ENCODE measurements at regions not wholly inside any gene's neighbourhood (a gene's known extent, or its start where the extent isn't known, plus 50 kb on each side); places are given as distances from the start of the nearest gene placed in this dataset.
"Not testable (repeated sequence)": the region's sequence is repeated elsewhere in the genome, so short reads cannot be mapped to it uniquely, and the experiment has no call there.

DNA sequence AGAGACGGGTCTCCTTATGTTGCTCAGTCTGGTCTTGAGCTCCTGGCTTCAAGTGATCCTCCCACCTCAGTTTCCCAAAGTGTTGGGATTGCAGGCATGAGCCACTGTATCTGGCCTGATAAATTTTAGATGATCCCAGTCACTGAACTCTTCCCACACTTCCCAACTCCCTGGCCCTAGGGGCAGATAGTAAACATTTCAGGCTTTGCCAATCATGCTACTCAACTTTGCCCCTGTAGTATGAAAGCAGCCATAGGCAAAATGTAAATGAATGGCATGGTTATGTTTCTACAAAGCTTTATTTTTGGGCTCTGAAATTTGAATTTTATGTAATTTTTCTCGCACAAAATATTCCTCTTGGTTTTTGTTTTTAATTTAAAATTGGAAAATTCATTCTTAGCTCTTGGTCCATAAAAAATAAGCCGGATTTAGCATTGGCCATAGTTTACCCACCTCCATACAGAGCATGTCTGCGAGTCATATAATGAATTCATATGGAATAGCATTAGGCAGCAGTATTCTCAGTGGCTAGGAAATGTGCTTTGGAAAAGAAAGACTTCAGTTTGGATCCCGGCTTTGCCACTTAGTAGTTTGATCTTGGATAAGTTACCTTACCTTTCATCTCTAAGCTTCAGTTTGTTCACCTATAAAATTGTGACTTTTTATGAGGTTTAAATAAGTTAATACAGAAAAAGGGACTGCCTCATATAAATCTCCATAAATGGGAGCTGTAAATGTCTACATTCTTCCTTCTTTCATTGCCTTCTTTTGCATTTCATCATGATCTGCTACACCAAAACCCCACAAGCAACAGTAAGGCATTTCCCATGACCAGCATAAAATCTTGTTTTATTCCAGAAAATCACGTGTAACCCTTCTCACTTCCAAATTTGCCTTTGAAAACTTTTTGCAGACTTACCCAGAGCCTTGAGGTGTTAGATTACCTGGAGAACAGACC lies 360.3 kb upstream of the TPM1 start:
- Histone ChIP-seq H4K20me1 (ENCODE audit: insufficient read depth, low read length) (no peaks in the 10 kb centered on the region), H3K9me3 (replicated peaks; ENCODE audit: insufficient read depth, low read length) (no peaks in the 10 kb centered on the region), H2AFZ (ENCODE audit: low read length) (no peak overlapping the region), H3K4me1 (ENCODE audit: low read length) (no peaks in the 10 kb centered on the region), H3K27ac (ENCODE audit: low read length) (no peak overlapping the region), H3K36me3 (replicated peaks; ENCODE audit: insufficient read depth, low read length) (no peaks in the 10 kb centered on the region), H3K4me2 (ENCODE audit: low read depth, low read length) (no peak overlapping the region), H3K4me3 (ENCODE audit: low read length) (no peak overlapping the region), H3K27me3 (replicated peaks; ENCODE audit: insufficient read depth, low read length) (no peaks in the 10 kb centered on the region), H3K79me2 (ENCODE audit: low read length) (no peaks in the 10 kb centered on the region), H3F3A (ENCODE audit: insufficient read depth, low read length) (no peaks in the 10 kb centered on the region), H3K9me2 (replicated peaks; ENCODE audit: insufficient read depth, low read length) (no peaks in the 10 kb centered on the region), H3K9ac (ENCODE audit: low read length) (no peak overlapping the region)
- TF ChIP-seq, protein P1, sequence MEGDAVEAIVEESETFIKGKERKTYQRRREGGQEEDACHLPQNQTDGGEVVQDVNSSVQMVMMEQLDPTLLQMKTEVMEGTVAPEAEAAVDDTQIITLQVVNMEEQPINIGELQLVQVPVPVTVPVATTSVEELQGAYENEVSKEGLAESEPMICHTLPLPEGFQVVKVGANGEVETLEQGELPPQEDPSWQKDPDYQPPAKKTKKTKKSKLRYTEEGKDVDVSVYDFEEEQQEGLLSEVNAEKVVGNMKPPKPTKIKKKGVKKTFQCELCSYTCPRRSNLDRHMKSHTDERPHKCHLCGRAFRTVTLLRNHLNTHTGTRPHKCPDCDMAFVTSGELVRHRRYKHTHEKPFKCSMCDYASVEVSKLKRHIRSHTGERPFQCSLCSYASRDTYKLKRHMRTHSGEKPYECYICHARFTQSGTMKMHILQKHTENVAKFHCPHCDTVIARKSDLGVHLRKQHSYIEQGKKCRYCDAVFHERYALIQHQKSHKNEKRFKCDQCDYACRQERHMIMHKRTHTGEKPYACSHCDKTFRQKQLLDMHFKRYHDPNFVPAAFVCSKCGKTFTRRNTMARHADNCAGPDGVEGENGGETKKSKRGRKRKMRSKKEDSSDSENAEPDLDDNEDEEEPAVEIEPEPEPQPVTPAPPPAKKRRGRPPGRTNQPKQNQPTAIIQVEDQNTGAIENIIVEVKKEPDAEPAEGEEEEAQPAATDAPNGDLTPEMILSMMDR (IDR thresholded peaks at IDR 0.05; ENCODE audit: low read length) = no peak
- TF ChIP-seq EZH2 (optimal IDR thresholded peaks at IDR 0.05; ENCODE audit: low read depth, low read length) = no peak
- no peak for TF ChIP-seq EZH2phosphoT487 (IDR thresholded peaks at IDR 0.05; ENCODE audit: low read length)
- DNase-seq = no peak

DNA sequence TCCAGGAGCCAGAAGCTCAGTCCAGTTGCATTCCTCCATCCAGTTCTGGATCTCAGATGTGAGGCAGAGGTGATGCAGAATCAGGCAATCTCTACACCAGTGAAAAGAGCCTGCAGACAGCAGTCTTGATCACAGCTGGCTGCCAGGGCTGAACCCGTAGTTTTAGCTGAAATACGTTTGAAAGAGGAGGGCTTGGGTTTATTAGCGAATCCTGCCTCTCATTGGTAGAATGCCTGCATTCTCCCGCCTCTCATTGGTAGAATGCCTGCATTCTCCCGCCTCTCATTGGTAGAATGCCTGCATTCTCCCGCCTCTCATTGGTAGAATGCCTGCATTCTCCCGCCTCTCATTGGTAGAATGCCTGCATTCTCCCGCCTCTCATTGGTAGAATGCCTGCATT lies 359.4 kb upstream of the TPM1 start:
- not testable (repeated sequence) for H3K4me3 ChIP-seq (ENCODE audit: low read length); H3K27me3 ChIP-seq (replicated peaks; ENCODE audit: insufficient read depth, low read length); H3K9me3 ChIP-seq (replicated peaks; ENCODE audit: insufficient read depth, low read length); H3K27ac ChIP-seq (ENCODE audit: low read length); DNase-seq; H2AFZ ChIP-seq (ENCODE audit: low read length); H3K9me2 ChIP-seq (replicated peaks; ENCODE audit: insufficient read depth, low read length); H4K20me1 ChIP-seq (ENCODE audit: insufficient read depth, low read length); H3F3A ChIP-seq (ENCODE audit: insufficient read depth, low read length); H3K36me3 ChIP-seq (replicated peaks; ENCODE audit: insufficient read depth, low read length); H3K4me2 ChIP-seq (ENCODE audit: low read depth, low read length); H3K79me2 ChIP-seq (ENCODE audit: low read length); H3K9ac ChIP-seq (ENCODE audit: low read length); H3K4me1 ChIP-seq (ENCODE audit: low read length)

DNA sequence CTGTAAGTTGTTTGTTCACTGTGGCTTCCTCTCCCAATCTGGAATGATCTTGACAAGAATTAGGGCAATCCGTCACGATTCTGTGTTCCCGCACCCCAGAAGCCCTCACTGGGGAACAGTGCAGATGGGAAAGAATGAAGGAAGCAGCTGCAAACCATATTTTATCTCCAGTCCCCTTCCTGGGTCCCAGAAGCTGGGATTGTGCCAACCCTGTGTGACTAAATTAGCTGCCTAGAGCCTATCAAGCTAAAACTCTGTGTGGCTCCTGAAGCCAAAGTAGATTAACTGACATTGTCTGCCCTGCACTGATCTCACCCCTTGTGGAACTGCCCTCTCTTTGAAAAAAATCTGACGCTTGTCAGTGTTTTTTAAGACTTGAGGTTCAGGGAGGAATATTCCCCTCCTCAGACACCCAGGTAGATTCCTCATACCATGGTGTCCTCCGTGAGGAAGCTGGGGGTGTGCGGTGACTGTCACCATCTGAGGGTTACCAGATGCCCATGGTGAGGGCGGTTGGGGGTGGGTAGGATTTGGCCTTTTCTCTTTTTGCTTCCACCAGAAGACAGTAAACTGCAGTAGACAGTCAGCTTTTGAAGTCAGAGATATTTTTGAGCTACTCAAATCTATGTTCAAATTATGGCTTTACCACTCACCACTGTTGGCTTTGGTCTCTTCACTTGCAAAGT lies 358.3 kb upstream of the TPM1 start:
- Histone ChIP-seq H3F3A (ENCODE audit: insufficient read depth, low read length) (no peaks in the 10 kb centered on the region), H3K4me2 (ENCODE audit: low read depth, low read length) (no peak overlapping the region), H2AFZ (ENCODE audit: low read length) (no peak overlapping the region), H3K27ac (ENCODE audit: low read length) (no peak overlapping the region), H3K4me3 (ENCODE audit: low read length) (no peak overlapping the region), H3K9ac (ENCODE audit: low read length) (no peak overlapping the region), H3K4me1 (ENCODE audit: low read length) (no peaks in the 10 kb centered on the region), H3K27me3 (replicated peaks; ENCODE audit: insufficient read depth, low read length) (no peaks in the 10 kb centered on the region), H3K79me2 (ENCODE audit: low read length) (no peaks in the 10 kb centered on the region), H3K9me3 (replicated peaks; ENCODE audit: insufficient read depth, low read length) (no peaks in the 10 kb centered on the region), H4K20me1 (ENCODE audit: insufficient read depth, low read length) (no peaks in the 10 kb centered on the region), H3K9me2 (replicated peaks; ENCODE audit: insufficient read depth, low read length) (no peaks in the 10 kb centered on the region), H3K36me3 (replicated peaks; ENCODE audit: insufficient read depth, low read length) (no peaks in the 10 kb centered on the region)
- TF ChIP-seq EZH2phosphoT487 (IDR thresholded peaks at IDR 0.05; ENCODE audit: low read length) = no peak
- TF ChIP-seq, protein P1 (IDR thresholded peaks at IDR 0.05; ENCODE audit: low read length) = no peak
- no peak for TF ChIP-seq EZH2 (optimal IDR thresholded peaks at IDR 0.05; ENCODE audit: low read depth, low read length)
- no peak for DNase-seq

Data from MM.1S (cell line).